ENCODE measurements at regions not wholly inside any gene's neighbourhood (a gene's known extent, or its start where the extent isn't known, plus 50 kb on each side); places are given as distances from the start of the nearest gene placed in this dataset.

GRCh38 chr3:137615659-137616418 is 148.3 kb upstream of the SOX14 start:
- H3K4me1 ChIP-seq: no peaks in the 10 kb centered on the region
- no peak overlapping the region for H3K27ac ChIP-seq
- no peaks in the 10 kb centered on the region for H3K27me3 ChIP-seq (replicated peaks in 1 of 7)
- TF ChIP-seq POLR2A (IDR thresholded peaks at IDR 0.05) (no peak), POLR2AphosphoS5 (IDR thresholded peaks at IDR 0.05) (no peak), CTCF (IDR thresholded peaks at IDR 0.05 in 8 of 11, conservative IDR thresholded peaks at IDR 0.05 in 3 of 11) (no peak)
- H3K36me3 ChIP-seq: no peaks in the 10 kb centered on the region
- H3K9me3 ChIP-seq: peaks cover 0 to 15% (median 0%) of the 10 kb centered on the region in 8 donors
- no peak for DNase-seq
- intact Hi-C loops (cut with DNase I; ENCODE audit: low total_unique reads): no loop called here
- WGBS, 5 donors: 69 to 82% (median 76%) methylated on average over 10 of the region's 10 CpGs
- H3K4me3 ChIP-seq: no peak overlapping the region

- TF ChIP-seq POLR2A (IDR thresholded peaks at IDR 0.05): no peak
- no peak for TF ChIP-seq CTCF (IDR thresholded peaks at IDR 0.05 in 8 of 11, conservative IDR thresholded peaks at IDR 0.05 in 3 of 11)
- TF ChIP-seq POLR2AphosphoS5 (IDR thresholded peaks at IDR 0.05): no peak
- peaks cover 0 to 27% (median 0%) of the 10 kb centered on the region in 7 donors for H3K27me3 ChIP-seq (replicated peaks in 1 of 7)
- H3K4me3 ChIP-seq: no peak overlapping the region
- no peak for DNase-seq
- H3K9me3 ChIP-seq: peaks cover 0 to 8% (median 0%) of the 10 kb centered on the region in 8 donors
- H3K4me1 ChIP-seq: no peaks in the 10 kb centered on the region
- H3K27ac ChIP-seq: no peak overlapping the region
- intact Hi-C loops (cut with DNase I; ENCODE audit: low total_unique reads): no loop called here
- WGBS, 5 donors: 25 to 38% (median 29%) methylated on average over 17 of the region's 17 CpGs
- no peaks in the 10 kb centered on the region for H3K36me3 ChIP-seq
Observed at GRCh38 chr3:137641879-137642704, 122.0 kb upstream of the SOX14 start.

- WGBS, 5 donors: 13 to 28% (median 15%) methylated on average over 10 of the region's 10 CpGs
- no peak overlapping the region for H3K27ac ChIP-seq
- H3K4me3 ChIP-seq: no peak overlapping the region
- no peaks in the 10 kb centered on the region for H3K4me1 ChIP-seq
- intact Hi-C loops (cut with DNase I; ENCODE audit: low total_unique reads): no loop called here
- H3K27me3 ChIP-seq (replicated peaks in 1 of 7): peaks cover 0 to 29% (median 0%) of the 10 kb centered on the region in 7 donors
- no peak for DNase-seq
- H3K9me3 ChIP-seq: peaks cover 0 to 8% (median 0%) of the 10 kb centered on the region in 8 donors
- H3K36me3 ChIP-seq: no peaks in the 10 kb centered on the region
- no peak for TF ChIP-seq POLR2A (IDR thresholded peaks at IDR 0.05)
- TF ChIP-seq POLR2AphosphoS5 (IDR thresholded peaks at IDR 0.05): no peak
- TF ChIP-seq CTCF (IDR thresholded peaks at IDR 0.05 in 8 of 11, conservative IDR thresholded peaks at IDR 0.05 in 3 of 11): no peak
Observed at GRCh38 chr3:137642831-137643230, 121.3 kb upstream of the SOX14 start.

- 17 to 30% (median 19%) methylated on average over 5 of the region's 5 CpGs for WGBS, 5 donors
- DNase-seq: no peak
- Histone ChIP-seq H3K4me1 (no peaks in the 10 kb centered on the region), H3K27ac (no peak overlapping the region), H3K36me3 (no peaks in the 10 kb centered on the region), H3K27me3 (replicated peaks in 1 of 7) (peaks cover 0 to 17% (median 0%) of the 10 kb centered on the region in 7 donors), H3K4me3 (no peak overlapping the region), H3K9me3 (no peaks in the 10 kb centered on the region)
- intact Hi-C loops (cut with DNase I; ENCODE audit: low total_unique reads): no loop called here
- no peak for TF ChIP-seq POLR2A (IDR thresholded peaks at IDR 0.05)
Observed at GRCh38 chr3:137647179-137647578, 116.9 kb upstream of the SOX14 start.
